AG04450 (cell line): ENCODE measurements at regions not wholly inside any gene's neighbourhood (a gene's known extent, or its start where the extent isn't known, plus 50 kb on each side); places are given as distances from the start of the nearest gene placed in this dataset.
"Not testable (repeated sequence)": the region's sequence is repeated elsewhere in the genome, so short reads cannot be mapped to it uniquely, and the experiment has no call there.

Experiments used
- CTCF ChIA-PET: fragments of 300-600, 350-600 bp; formaldehyde crosslinking; extraction: SDS; loops from one replicate; lab custom pipeline; 2022; ENCODE audit warnings: antibody characterized with exemption, inconsistent platforms; lab: Charles Lee
- POLR2A ChIA-PET: fragments of 350-600 bp; formaldehyde crosslinking; extraction: SDS; loops from one replicate; lab custom pipeline; 2021; ENCODE audit warnings: antibody characterized with exemption, inconsistent platforms; lab: Yijun Ruan, JAX
- DNase-seq: peaks from one replicate; pipeline ENCODE4 v3.0.0-alpha.2; 2011; ENCODE audit warnings: low read depth, low spot score
- H3K27ac ChIP-seq: one replicate; pipeline ENCODE4 v1.5.1; 2012; ENCODE audit warnings: low read depth, low read length, control low read depth
- H3K27me3 ChIP-seq: one replicate; pipeline ENCODE4 v1.6.0; 2012; ENCODE audit warnings: low read length; ENCODE audit not compliant: control insufficient read depth, insufficient read depth
- H3K4me3 ChIP-seq: 2 replicates; pipeline ENCODE4 v1.5.1; 2011; ENCODE audit warnings: mild to moderate bottlenecking, low read depth, low read length, control low read depth
- H3K9me3 ChIP-seq: 2 replicates; pipeline ENCODE4 v1.5.1; 2012; ENCODE audit warnings: low read length; ENCODE audit not compliant: control insufficient read depth, insufficient read depth
- TF ChIP-seq, protein P1 (sequence below): IDR thresholded peaks from 2 replicates; pipeline ENCODE4 v1.5.1; 2011; ENCODE audit warnings: low read depth, low read length, control low read depth, inconsistent platforms

- Histone ChIP-seq H3K27ac (no peak overlapping the region), H3K9me3 (no peaks in the 10 kb centered on the region), H3K4me3 (no peak overlapping the region), H3K27me3 (no peaks in the 10 kb centered on the region)
- no peak for DNase-seq
- ChIA-PET CTCF (no interaction called here), POLR2A (no interaction called here)
- TF ChIP-seq, protein P1, sequence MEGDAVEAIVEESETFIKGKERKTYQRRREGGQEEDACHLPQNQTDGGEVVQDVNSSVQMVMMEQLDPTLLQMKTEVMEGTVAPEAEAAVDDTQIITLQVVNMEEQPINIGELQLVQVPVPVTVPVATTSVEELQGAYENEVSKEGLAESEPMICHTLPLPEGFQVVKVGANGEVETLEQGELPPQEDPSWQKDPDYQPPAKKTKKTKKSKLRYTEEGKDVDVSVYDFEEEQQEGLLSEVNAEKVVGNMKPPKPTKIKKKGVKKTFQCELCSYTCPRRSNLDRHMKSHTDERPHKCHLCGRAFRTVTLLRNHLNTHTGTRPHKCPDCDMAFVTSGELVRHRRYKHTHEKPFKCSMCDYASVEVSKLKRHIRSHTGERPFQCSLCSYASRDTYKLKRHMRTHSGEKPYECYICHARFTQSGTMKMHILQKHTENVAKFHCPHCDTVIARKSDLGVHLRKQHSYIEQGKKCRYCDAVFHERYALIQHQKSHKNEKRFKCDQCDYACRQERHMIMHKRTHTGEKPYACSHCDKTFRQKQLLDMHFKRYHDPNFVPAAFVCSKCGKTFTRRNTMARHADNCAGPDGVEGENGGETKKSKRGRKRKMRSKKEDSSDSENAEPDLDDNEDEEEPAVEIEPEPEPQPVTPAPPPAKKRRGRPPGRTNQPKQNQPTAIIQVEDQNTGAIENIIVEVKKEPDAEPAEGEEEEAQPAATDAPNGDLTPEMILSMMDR = no peak
Observed at GRCh38 chr10:62935022-62935421, 118.9 kb upstream of the EGR2 start.

GRCh38 chr10:62934258-62934657 lies 118.1 kb upstream of the EGR2 start:
- H3K9me3 ChIP-seq = no peaks in the 10 kb centered on the region
- DNase-seq = no peak
- CTCF ChIA-PET = no interaction called here
- POLR2A ChIA-PET = no interaction called here
- TF ChIP-seq, protein P1 = no peak
- H3K27ac ChIP-seq = no peak overlapping the region
- H3K4me3 ChIP-seq = no peak overlapping the region
- H3K27me3 ChIP-seq = no peaks in the 10 kb centered on the region

GRCh38 chr10:62928763-62929162 lies 112.6 kb upstream of the EGR2 start:
- H3K4me3 ChIP-seq, H3K9me3 ChIP-seq, DNase-seq, POLR2A ChIA-PET, CTCF ChIA-PET, H3K27ac ChIP-seq, H3K27me3 ChIP-seq: not testable (repeated sequence)

DNA sequence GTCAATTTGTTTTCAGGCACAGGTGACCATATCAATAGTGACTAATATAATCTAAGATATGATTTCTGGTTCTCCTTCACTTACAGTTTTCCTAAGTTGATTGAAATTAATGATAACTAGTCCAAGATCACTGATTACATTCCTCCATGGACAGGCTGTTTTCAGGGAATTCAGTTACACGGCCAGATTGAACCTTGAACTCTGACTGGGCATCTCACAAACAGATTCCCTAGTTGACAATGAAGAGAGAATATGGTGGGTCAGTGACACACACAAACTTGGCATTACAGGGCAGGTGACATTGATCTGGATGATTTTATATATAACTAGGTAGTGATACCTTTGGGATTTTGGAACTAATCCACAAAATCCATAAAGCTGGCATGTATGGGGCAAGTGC lies 110.2 kb upstream of the EGR2 start:
- Histone ChIP-seq H3K27me3 (no peaks in the 10 kb centered on the region), H3K27ac (no peak overlapping the region), H3K9me3 (no peaks in the 10 kb centered on the region; the same call in 1 of the 2 replicates), H3K4me3 (no peak overlapping the region)
- TF ChIP-seq, protein P1 = no peak
- DNase-seq = no peak
- POLR2A ChIA-PET = no interaction called here
- CTCF ChIA-PET = no interaction called here

DNA sequence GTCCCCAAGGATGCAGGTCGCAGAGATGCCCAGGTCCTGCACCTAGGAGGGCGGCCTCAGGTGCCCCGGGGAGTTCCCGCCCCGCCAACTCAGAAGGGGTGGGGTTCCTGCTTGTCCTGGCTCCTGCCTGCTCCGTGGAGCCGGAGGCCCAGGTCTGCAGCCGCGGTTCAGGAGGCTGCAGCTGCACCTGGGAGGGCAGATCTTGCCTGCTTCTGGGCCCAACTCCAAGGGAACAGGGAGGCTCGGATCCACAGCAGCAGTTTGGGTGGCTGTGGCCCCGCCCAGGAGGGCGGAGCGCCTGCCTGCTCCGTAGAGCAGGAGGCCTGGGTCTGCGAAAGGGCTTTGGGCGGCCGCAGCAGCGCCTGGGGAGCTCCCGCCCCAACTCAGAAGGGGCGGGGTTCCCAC lies 108.2 kb upstream of the EGR2 start:
- POLR2A ChIA-PET = no interaction called here
- DNase-seq = no peak
- CTCF ChIA-PET = interaction anchor here (1.0 kb wide), 1 partner anchor 107 kb away, joined by 5 read pairs; no protein-coding TSS in a partner anchor
- Histone ChIP-seq H3K27me3 (no peaks in the 10 kb centered on the region), H3K27ac (no peak overlapping the region), H3K9me3 (no peaks in the 10 kb centered on the region; the same call in 1 of the 2 replicates), H3K4me3 (no peak overlapping the region)
- TF ChIP-seq, protein P1 = no peak
